ENCODE measurements at regions not wholly inside any gene's neighbourhood (a gene's known extent, or its start where the extent isn't known, plus 50 kb on each side); places are given as distances from the start of the nearest gene placed in this dataset.

GRCh38 chr9:38200431-38200830 is 131.4 kb upstream of the SHB start:
- TF ChIP-seq CTCF (IDR thresholded peaks at IDR 0.05; ENCODE audit: low read depth, low read length, missing input control) (no peak), ATF3 (IDR thresholded peaks at IDR 0.05) (no peak), MAX (IDR thresholded peaks at IDR 0.05) (no peak)

All from liver (tissue), 3 donors.